Ovary (tissue), 7 donors: ENCODE measurements at regions not wholly inside any gene's neighbourhood (a gene's known extent, or its start where the extent isn't known, plus 50 kb on each side); places are given as distances from the start of the nearest gene placed in this dataset.

Experiments
- DNase-seq, 5 donors: peaks; one replicate each; pipeline ENCODE4 v3.0.0-alpha.2; 2019 to 2020
- H3K27ac ChIP-seq, 2 donors: fragments of 200-600 bp; one replicate each; pipeline versions ENCODE4 v1.5.1 to v1.8.0; 2019 to 2022
- H3K27me3 ChIP-seq: fragments of 200-600 bp; one replicate; pipeline ENCODE4 v1.8.0; 2022
- H3K36me3 ChIP-seq: fragments of 200-600 bp; sonication (generic); one replicate; pipeline ENCODE4 v1.5.1; 2019
- H3K4me1 ChIP-seq: one replicate; pipeline ENCODE4 v1.8.1; 2013; ENCODE audit warnings: mild to moderate bottlenecking, moderate library complexity; ENCODE audit not compliant: insufficient read depth
- H3K4me3 ChIP-seq: fragments of 200-600 bp; sonication (generic); one replicate; pipeline ENCODE4 v1.5.1; 2017
- H3K9me3 ChIP-seq, 2 donors: fragments of 200-600 bp in 1 of 2; sonication (generic) in 1 of 2; one replicate each; pipeline versions ENCODE4 v1.5.1 to v1.8.1; 2013 to 2019; ENCODE audit warnings: mild to moderate bottlenecking in 1 of 2, moderate library complexity in 1 of 2
- CTCF ChIP-seq, 3 donors: fragments of 450-650 bp in 2 of 3; fragments of 200-600 bp in 1 of 3; IDR thresholded peaks; one replicate each; pipeline versions ENCODE4 v1.5.1 to v1.8.0; 2016 to 2022; ENCODE audit warnings: antibody characterized with exemption in 3 of 3, mild to moderate bottlenecking in 1 of 3
- EP300 ChIP-seq: sonication (generic); formaldehyde crosslinking; IDR thresholded peaks from one replicate; pipeline ENCODE4 v1.6.1; 2017; ENCODE audit warnings: antibody characterized with exemption
- POLR2A ChIP-seq: fragments of 450-650 bp; IDR thresholded peaks from one replicate; pipeline ENCODE4 v1.6.1; 2017; ENCODE audit warnings: antibody characterized with exemption, mild to moderate bottlenecking, moderate library complexity
- WGBS, 3 donors: extraction: QIAGEN DNeasy Blood & Tissue Kit in 1 of 3; methylation state at CpG; one replicate each; pipeline versions ENCODE4 v1.1.5 to v1.1.7; 2013 to 2017; 5-methylcytosine and 5-hydroxymethylcytosine counted together
- intact Hi-C, 4 donors: fragments of 100-400 bp; cut with DNase I; formaldehyde crosslinking; loops; one replicate each; pipeline versions ENCODE4 v1.11.0 to v1.15.1; 2022 to 2023
- donor health status: DM: no; HTN: no; CAD: no; lungs with moderate emphysema.
- donor health status: DM: no; HTN: no; CAD: no.
- donor health status: Bipolar disorder and iron deficiency.
- donor health status: DM: no; HTN: no; CAD: no.
- donor health status: DM: yes; HTN: yes; CAD: no.

GRCh38 chr9:129252937-129253802 is 75.1 kb upstream of the IER5L start:
- Histone ChIP-seq H3K27me3 (no peaks in the 10 kb centered on the region), H3K9me3 (no peaks in the 10 kb centered on the region), H3K4me3 (no peak overlapping the region), H3K4me1 (peaks cover 22% of the 10 kb centered on the region), H3K36me3 (no peaks in the 10 kb centered on the region), H3K27ac (peak overlapping the region; percentile 68 to 95)
- 62 to 69% (median 65%) methylated on average over 28 of the region's 28 CpGs for WGBS, 3 donors
- intact Hi-C loops = loop anchor here in 2 of 4 donors (5.0 to 10.0 kb wide), 2 partner anchors 76 to 232 kb away; partner anchors contain the start of gene IER5L (in 1 of the 2)
- DNase-seq = peak in 3 of 5 donors; percentile 44 to 57 (median 53)
- TF ChIP-seq CTCF (IDR thresholded peaks at IDR 0.05) (no peak), EP300 (no peak), POLR2A (no peak)

GRCh38 chr9:129250786-129251185 is 72.7 kb upstream of the IER5L start:
- Histone ChIP-seq H3K27ac (no peak overlapping the region), H3K27me3 (no peaks in the 10 kb centered on the region), H3K4me1 (peaks cover 18% of the 10 kb centered on the region), H3K36me3 (no peaks in the 10 kb centered on the region), H3K4me3 (no peak overlapping the region), H3K9me3 (no peaks in the 10 kb centered on the region)
- no peak for DNase-seq
- 31 to 42% (median 34%) methylated on average over 2 of the region's 2 CpGs for WGBS, 3 donors
- TF ChIP-seq CTCF (IDR thresholded peaks at IDR 0.05) = no peak
- no peak for TF ChIP-seq POLR2A
- no peak for TF ChIP-seq EP300
- intact Hi-C loops = loop anchor here in 2 of 4 donors (5.0 to 10.0 kb wide), 2 partner anchors 73 to 234 kb away; partner anchors contain the start of gene IER5L (in 1 of the 2)

- no peak for TF ChIP-seq EP300
- TF ChIP-seq POLR2A = no peak
- no peak for TF ChIP-seq CTCF (IDR thresholded peaks at IDR 0.05)
- intact Hi-C loops = loop anchor here in 1 of 4 donors (5.0 kb wide), 1 partner anchor 65 kb away; no protein-coding TSS in a partner anchor
- Histone ChIP-seq H3K27ac (no peak overlapping the region), H3K9me3 (no peaks in the 10 kb centered on the region), H3K36me3 (no peaks in the 10 kb centered on the region), H3K4me1 (no peaks in the 10 kb centered on the region), H3K4me3 (no peak overlapping the region), H3K27me3 (no peaks in the 10 kb centered on the region)
- peak in 1 of 5 donors; percentile 25 for DNase-seq
- WGBS, 3 donors = 93 to 97% (median 95%) methylated on average over 13 of the region's 13 CpGs
These were observed 69.5 kb upstream of the IER5L start for GRCh38 chr9:129247285-129248153.

- intact Hi-C loops = loop anchor here in 1 of 4 donors (5.0 kb wide), 1 partner anchor 63 kb away; no protein-coding TSS in a partner anchor
- Histone ChIP-seq H3K9me3 (no peaks in the 10 kb centered on the region), H3K4me1 (no peaks in the 10 kb centered on the region), H3K27me3 (no peaks in the 10 kb centered on the region), H3K27ac (no peak overlapping the region), H3K4me3 (no peak overlapping the region), H3K36me3 (no peaks in the 10 kb centered on the region)
- peak in 2 of 5 donors; percentile 22 to 30 for DNase-seq
- WGBS, 3 donors = 74 to 77% (median 75%) methylated on average over 15 of the region's 15 CpGs
- no peak for TF ChIP-seq POLR2A
- no peak for TF ChIP-seq EP300
- no peak for TF ChIP-seq CTCF (IDR thresholded peaks at IDR 0.05)
These were observed 67.2 kb upstream of the IER5L start for GRCh38 chr9:129245276-129245675.
